ENCODE measurements at regions not wholly inside any gene's neighbourhood (a gene's known extent, or its start where the extent isn't known, plus 50 kb on each side); places are given as distances from the start of the nearest gene placed in this dataset.

- H3K4me3 ChIP-seq (ENCODE audit: low read depth, low read length), result no peak overlapping the region
- DNase-seq (ENCODE audit: low read depth), result peak; percentile 19
- no peak for TF ChIP-seq CTCF (IDR thresholded peaks at IDR 0.05; ENCODE audit: insufficient read depth, low read depth, low read length)
Observed at GRCh38 chr12:58298803-58299202, 357.4 kb downstream of the ATP23 start.

- no peak for TF ChIP-seq CTCF (IDR thresholded peaks at IDR 0.05; ENCODE audit: insufficient read depth, low read depth, low read length)
- peak; percentile 72 for DNase-seq (ENCODE audit: low read depth)
Observed at GRCh38 chr12:58299371-58299770, 358.0 kb downstream of the ATP23 start.

GRCh38 chr12:58301038-58301729 lies 359.8 kb downstream of the ATP23 start:
- no peak overlapping the region for H3K4me3 ChIP-seq (ENCODE audit: low read depth, low read length)
- TF ChIP-seq CTCF (IDR thresholded peaks at IDR 0.05; ENCODE audit: insufficient read depth, low read depth, low read length), result no peak
- no peak for DNase-seq (ENCODE audit: low read depth)

More at GRCh38 chr12:58299371-58299770, 358.0 kb downstream of the ATP23 start:
- H3K4me3 ChIP-seq (ENCODE audit: low read depth, low read length), result no peak overlapping the region

- no peak overlapping the region for H3K4me3 ChIP-seq (ENCODE audit: low read depth, low read length)
- no peak for DNase-seq (ENCODE audit: low read depth)
- TF ChIP-seq CTCF (IDR thresholded peaks at IDR 0.05; ENCODE audit: insufficient read depth, low read depth, low read length), result no peak
Observed at GRCh38 chr12:58301730-58302122, 360.4 kb downstream of the ATP23 start.

- TF ChIP-seq CTCF (IDR thresholded peaks at IDR 0.05; ENCODE audit: insufficient read depth, low read depth, low read length), result no peak
- peak; percentile 60 for DNase-seq (ENCODE audit: low read depth)
- H3K4me3 ChIP-seq (ENCODE audit: low read depth, low read length), result no peak overlapping the region
Observed at GRCh38 chr12:58302487-58303011, 361.2 kb downstream of the ATP23 start.

- no peak for DNase-seq (ENCODE audit: low read depth)
- H3K4me3 ChIP-seq (ENCODE audit: low read depth, low read length), result no peak overlapping the region
- TF ChIP-seq CTCF (IDR thresholded peaks at IDR 0.05; ENCODE audit: insufficient read depth, low read depth, low read length), result no peak
Observed at GRCh38 chr12:58306266-58307000, 365.1 kb downstream of the ATP23 start.

Measured in fibroblast of villous mesenchyme (primary cell).